ENCODE measurements at regions not wholly inside any gene's neighbourhood (a gene's known extent, or its start where the extent isn't known, plus 50 kb on each side); places are given as distances from the start of the nearest gene placed in this dataset.

GRCh38 chr14:44446965-44447364, 60.1 kb downstream of the FSCB start:
- H3K4me3 ChIP-seq (ENCODE audit: low read depth in 1 of 2, low read length in 2 of 2): no peak overlapping the region
- TF ChIP-seq, protein P1, sequence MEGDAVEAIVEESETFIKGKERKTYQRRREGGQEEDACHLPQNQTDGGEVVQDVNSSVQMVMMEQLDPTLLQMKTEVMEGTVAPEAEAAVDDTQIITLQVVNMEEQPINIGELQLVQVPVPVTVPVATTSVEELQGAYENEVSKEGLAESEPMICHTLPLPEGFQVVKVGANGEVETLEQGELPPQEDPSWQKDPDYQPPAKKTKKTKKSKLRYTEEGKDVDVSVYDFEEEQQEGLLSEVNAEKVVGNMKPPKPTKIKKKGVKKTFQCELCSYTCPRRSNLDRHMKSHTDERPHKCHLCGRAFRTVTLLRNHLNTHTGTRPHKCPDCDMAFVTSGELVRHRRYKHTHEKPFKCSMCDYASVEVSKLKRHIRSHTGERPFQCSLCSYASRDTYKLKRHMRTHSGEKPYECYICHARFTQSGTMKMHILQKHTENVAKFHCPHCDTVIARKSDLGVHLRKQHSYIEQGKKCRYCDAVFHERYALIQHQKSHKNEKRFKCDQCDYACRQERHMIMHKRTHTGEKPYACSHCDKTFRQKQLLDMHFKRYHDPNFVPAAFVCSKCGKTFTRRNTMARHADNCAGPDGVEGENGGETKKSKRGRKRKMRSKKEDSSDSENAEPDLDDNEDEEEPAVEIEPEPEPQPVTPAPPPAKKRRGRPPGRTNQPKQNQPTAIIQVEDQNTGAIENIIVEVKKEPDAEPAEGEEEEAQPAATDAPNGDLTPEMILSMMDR (IDR thresholded peaks at IDR 0.05; ENCODE audit: borderline replicate concordance, extremely low read depth, low read length, poor library complexity, severe bottlenecking): no peak
- TF ChIP-seq EZH2 (IDR thresholded peaks at IDR 0.05; ENCODE audit: borderline replicate concordance, low read depth, low read length, severe bottlenecking): no peak
- ATAC-seq (ENCODE audit: insufficient read depth, low read depth) (no peak), DNase-seq (no peak)
- H4K20me1 ChIP-seq (ENCODE audit: insufficient read depth, low read length): no peaks in the 10 kb centered on the region
- no peaks in the 10 kb centered on the region for H3K9me3 ChIP-seq (ENCODE audit: insufficient read depth, low read length, severe bottlenecking)
- H3K27ac ChIP-seq (ENCODE audit: low read length): no peak overlapping the region
- no peaks in the 10 kb centered on the region for H3K27me3 ChIP-seq (ENCODE audit: insufficient read depth, low read length, poor library complexity)
- H3K9ac ChIP-seq (ENCODE audit: low read depth, low read length): no peak overlapping the region
- H2AFZ ChIP-seq (ENCODE audit: low read depth, low read length): no peak overlapping the region
- H3K4me1 ChIP-seq (ENCODE audit: insufficient read depth, low read length): no peaks in the 10 kb centered on the region
- no peaks in the 10 kb centered on the region for H3K79me2 ChIP-seq (ENCODE audit: insufficient read depth, low read length)
- no peak overlapping the region for H3K4me2 ChIP-seq (ENCODE audit: insufficient read depth, low read length)
- H3K36me3 ChIP-seq (ENCODE audit: insufficient read depth, low read length): no peaks in the 10 kb centered on the region

- TF ChIP-seq, protein P1 (IDR thresholded peaks at IDR 0.05; ENCODE audit: borderline replicate concordance, extremely low read depth, low read length, poor library complexity, severe bottlenecking): no peak
- no peak for TF ChIP-seq EZH2 (IDR thresholded peaks at IDR 0.05; ENCODE audit: borderline replicate concordance, low read depth, low read length, severe bottlenecking)
- DNase-seq: no peak
- H3K9ac ChIP-seq (ENCODE audit: low read depth, low read length): no peak overlapping the region
- H3K4me1 ChIP-seq (ENCODE audit: insufficient read depth, low read length): no peaks in the 10 kb centered on the region
- H3K79me2 ChIP-seq (ENCODE audit: insufficient read depth, low read length): no peaks in the 10 kb centered on the region
- no peak overlapping the region for H2AFZ ChIP-seq (ENCODE audit: low read depth, low read length)
- no peaks in the 10 kb centered on the region for H3K9me3 ChIP-seq (ENCODE audit: insufficient read depth, low read length, severe bottlenecking)
- H3K36me3 ChIP-seq (ENCODE audit: insufficient read depth, low read length): no peaks in the 10 kb centered on the region
- H3K27me3 ChIP-seq (ENCODE audit: insufficient read depth, low read length, poor library complexity): no peaks in the 10 kb centered on the region
- H4K20me1 ChIP-seq (ENCODE audit: insufficient read depth, low read length): no peaks in the 10 kb centered on the region
- H3K4me3 ChIP-seq (ENCODE audit: low read depth in 1 of 2, low read length in 2 of 2): no peak overlapping the region
- no peak overlapping the region for H3K27ac ChIP-seq (ENCODE audit: low read length)
- ATAC-seq (ENCODE audit: insufficient read depth, low read depth): no peak
- H3K4me2 ChIP-seq (ENCODE audit: insufficient read depth, low read length): no peak overlapping the region
Measured at GRCh38 chr14:44444454-44444853, 62.6 kb downstream of the FSCB start.

- no peaks in the 10 kb centered on the region for H3K36me3 ChIP-seq (ENCODE audit: insufficient read depth, low read length)
- H3K79me2 ChIP-seq (ENCODE audit: insufficient read depth, low read length): no peaks in the 10 kb centered on the region
- TF ChIP-seq, protein P1 (IDR thresholded peaks at IDR 0.05; ENCODE audit: borderline replicate concordance, extremely low read depth, low read length, poor library complexity, severe bottlenecking): no peak
- no peak for TF ChIP-seq EZH2 (IDR thresholded peaks at IDR 0.05; ENCODE audit: borderline replicate concordance, low read depth, low read length, severe bottlenecking)
- no peaks in the 10 kb centered on the region for H4K20me1 ChIP-seq (ENCODE audit: insufficient read depth, low read length)
- ATAC-seq (ENCODE audit: insufficient read depth, low read depth) (no peak), DNase-seq (no peak)
- no peak overlapping the region for H3K9ac ChIP-seq (ENCODE audit: low read depth, low read length)
- no peak overlapping the region for H3K4me3 ChIP-seq (ENCODE audit: low read depth in 1 of 2, low read length in 2 of 2)
- H3K27me3 ChIP-seq (ENCODE audit: insufficient read depth, low read length, poor library complexity): no peaks in the 10 kb centered on the region
- H2AFZ ChIP-seq (ENCODE audit: low read depth, low read length): no peak overlapping the region
- H3K9me3 ChIP-seq (ENCODE audit: insufficient read depth, low read length, severe bottlenecking): no peaks in the 10 kb centered on the region
- no peak overlapping the region for H3K4me2 ChIP-seq (ENCODE audit: insufficient read depth, low read length)
- H3K27ac ChIP-seq (ENCODE audit: low read length): no peak overlapping the region
- H3K4me1 ChIP-seq (ENCODE audit: insufficient read depth, low read length): no peaks in the 10 kb centered on the region
Measured at GRCh38 chr14:44438936-44439335, 68.1 kb downstream of the FSCB start.

DNA sequence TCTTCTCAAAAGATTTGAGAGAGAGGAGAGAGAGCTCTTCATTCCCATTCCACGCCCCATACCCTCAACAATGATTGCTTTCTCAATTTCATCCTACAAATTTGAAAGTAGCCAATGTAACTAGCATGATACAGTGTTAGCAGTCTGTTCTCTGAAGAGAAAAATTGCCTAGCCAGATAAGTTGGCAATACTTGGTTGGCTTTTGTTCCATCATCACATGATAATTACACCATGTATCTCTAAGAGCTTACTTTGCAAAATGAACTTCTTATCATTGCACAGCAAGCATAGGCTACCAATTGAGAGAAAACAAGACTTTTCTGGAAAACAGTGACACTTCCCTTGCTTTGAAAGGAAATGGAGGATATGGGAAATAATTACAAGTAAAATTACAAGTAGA, 68.9 kb downstream of the FSCB start:
- Histone ChIP-seq H3K4me2 (ENCODE audit: insufficient read depth, low read length) (no peak overlapping the region), H3K9ac (ENCODE audit: low read depth, low read length) (no peak overlapping the region), H3K9me3 (ENCODE audit: insufficient read depth, low read length, severe bottlenecking) (no peaks in the 10 kb centered on the region), H4K20me1 (ENCODE audit: insufficient read depth, low read length) (no peaks in the 10 kb centered on the region), H3K27me3 (ENCODE audit: insufficient read depth, low read length, poor library complexity) (no peaks in the 10 kb centered on the region), H2AFZ (ENCODE audit: low read depth, low read length) (no peak overlapping the region), H3K4me1 (ENCODE audit: insufficient read depth, low read length) (no peaks in the 10 kb centered on the region), H3K4me3 (ENCODE audit: low read depth in 1 of 2, low read length in 2 of 2) (no peak overlapping the region), H3K27ac (ENCODE audit: low read length) (no peak overlapping the region), H3K36me3 (ENCODE audit: insufficient read depth, low read length) (no peaks in the 10 kb centered on the region), H3K79me2 (ENCODE audit: insufficient read depth, low read length) (no peaks in the 10 kb centered on the region)
- no peak for DNase-seq
- TF ChIP-seq EZH2 (IDR thresholded peaks at IDR 0.05; ENCODE audit: borderline replicate concordance, low read depth, low read length, severe bottlenecking): no peak
- TF ChIP-seq, protein P1 (IDR thresholded peaks at IDR 0.05; ENCODE audit: borderline replicate concordance, extremely low read depth, low read length, poor library complexity, severe bottlenecking): no peak
- no peak for ATAC-seq (ENCODE audit: insufficient read depth, low read depth)

Data from DND-41 (cell line).